Body of pancreas (tissue), 4 donors: ENCODE measurements at regions not wholly inside any gene's neighbourhood (a gene's known extent, or its start where the extent isn't known, plus 50 kb on each side); places are given as distances from the start of the nearest gene placed in this dataset.

Experiments used
- ATAC-seq: fragments of 150-250 bp; one replicate; pipeline ENCODE4 v1.9.1; 2016
- DNase-seq, 4 donors: peaks; one replicate each; pipeline ENCODE4 v3.0.0-alpha.2; 2019
- H3K27ac ChIP-seq, 4 donors: fragments of 200-600 bp; sonication (generic); 1 replicate in 3 of 4; 2 replicates in 1 of 4; pipeline versions ENCODE4 v1.5.1 to v1.6.1; 2016 to 2019; ENCODE audit warnings: mild to moderate bottlenecking in 1 of 4, mixed read lengths in 1 of 4, moderate library complexity in 1 of 4
- H3K27me3 ChIP-seq, 2 donors: fragments of 200-600 bp; sonication (generic); one replicate each; pipeline ENCODE4 v1.6.0; 2016; ENCODE audit warnings: mild to moderate bottlenecking in 1 of 2
- H3K36me3 ChIP-seq, 2 donors: fragments of 200-600 bp; sonication (generic); replicated peaks in 1 of 2; 2 replicates each; pipeline ENCODE4 v1.5.1; 2016; ENCODE audit warnings: low read depth in 2 of 2; ENCODE audit not compliant: insufficient read depth in 1 of 2
- H3K4me1 ChIP-seq: fragments of 200-600 bp; sonication (generic); one replicate; pipeline ENCODE4 v1.6.0; 2016
- H3K4me3 ChIP-seq, 2 donors: fragments of 200-600 bp; sonication (generic); 1 replicate in 1 of 2; 2 replicates in 1 of 2; pipeline ENCODE4 v1.5.1; 2016 to 2019
- H3K9me3 ChIP-seq, 3 donors: fragments of 200-600 bp; sonication (generic); 1 replicate in 2 of 3; 2 replicates in 1 of 3; pipeline ENCODE4 v1.5.1; 2016
- CTCF ChIP-seq, 7 experiments: fragments of 450-650 bp in 4 of 7; fragments of 200-600 bp in 3 of 7; sonication (generic) in 3 of 7; IDR thresholded peaks; one replicate each; pipeline ENCODE4 v1.5.1; 2016 to 2019; ENCODE audit warnings: antibody characterized with exemption in 7 of 7
- POLR2A ChIP-seq, 3 donors: fragments of 450-650 bp; IDR thresholded peaks; one replicate each; pipeline ENCODE4 v1.6.1; 2016; ENCODE audit warnings: antibody characterized with exemption in 3 of 3, mild to moderate bottlenecking in 2 of 3
- WGBS, 2 donors: methylation state at CpG; one replicate each; pipeline ENCODE4 v1.1.5; 2017; 5-methylcytosine and 5-hydroxymethylcytosine counted together
- intact Hi-C: fragments of 100-400 bp; cut with DNase I; formaldehyde crosslinking; loops from one replicate; pipeline ENCODE4 v1.15.1; 2023

DNA sequence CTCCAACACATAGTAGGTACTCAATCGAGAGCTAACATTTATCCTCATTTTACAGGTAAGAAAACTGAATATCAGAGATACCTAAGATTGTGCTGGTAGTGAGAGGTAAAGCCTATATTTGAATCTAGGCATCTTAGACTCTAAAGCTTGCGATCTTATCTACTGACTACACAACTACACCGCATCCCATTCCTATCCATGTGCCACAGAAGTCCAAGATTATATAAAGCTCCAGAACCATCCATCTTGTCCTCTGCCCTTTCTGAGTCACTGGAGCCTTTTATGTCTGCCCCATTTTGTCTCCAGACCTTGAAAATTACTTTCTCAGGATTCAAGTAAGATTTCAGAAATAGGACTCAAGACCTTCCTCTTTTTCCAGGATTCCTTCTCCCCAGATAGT, 84.4 kb downstream of the OR5AK2 start:
- 68 to 75% methylated on average over 3 of the region's 3 CpGs for WGBS, 2 donors

DNA sequence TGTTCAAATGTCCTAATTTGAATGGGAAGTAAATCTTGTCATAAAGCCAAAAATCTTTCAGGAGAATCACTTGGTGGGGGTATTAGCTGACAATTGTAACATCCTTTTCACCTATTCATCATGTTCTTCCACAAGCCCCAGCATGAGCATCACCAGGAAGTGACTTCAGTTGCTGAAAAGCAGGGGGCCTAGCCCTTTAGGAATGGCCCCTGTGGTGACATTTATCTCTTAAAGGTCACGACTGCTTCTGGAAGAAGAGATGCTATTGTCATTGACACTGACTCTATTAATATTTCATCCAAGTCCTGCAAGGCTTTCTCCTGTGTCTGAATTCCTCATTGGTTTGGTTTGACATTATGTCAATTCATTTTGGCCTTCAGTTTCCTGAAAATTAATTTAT, 92.6 kb downstream of the OR5AK2 start:
- H3K36me3 ChIP-seq: no peaks in the 10 kb centered on the region
- TF ChIP-seq POLR2A (IDR thresholded peaks at IDR 0.05) (no peak), CTCF (IDR thresholded peaks at IDR 0.05) (no peak)
- DNase-seq (no peak), ATAC-seq (no peak)
- no peaks in the 10 kb centered on the region for H3K4me1 ChIP-seq
- H3K4me3 ChIP-seq: no peak overlapping the region
- H3K27me3 ChIP-seq: no peaks in the 10 kb centered on the region
- H3K9me3 ChIP-seq: no peaks in the 10 kb centered on the region
- 54 to 84% methylated on average over 1 of the region's 1 CpG for WGBS, 2 donors
- intact Hi-C loops: no loop called here
- no peak overlapping the region for H3K27ac ChIP-seq

More for the DNA sequence above, 84.4 kb downstream of the OR5AK2 start:
- intact Hi-C loops: no loop called here
- ATAC-seq: no peak
- H3K4me1 ChIP-seq: no peaks in the 10 kb centered on the region
- no peaks in the 10 kb centered on the region for H3K27me3 ChIP-seq
- H3K36me3 ChIP-seq: no peaks in the 10 kb centered on the region
- no peak overlapping the region for H3K27ac ChIP-seq
- DNase-seq: no peak
- TF ChIP-seq POLR2A (IDR thresholded peaks at IDR 0.05) (no peak), CTCF (IDR thresholded peaks at IDR 0.05) (no peak)
- H3K4me3 ChIP-seq: no peak overlapping the region
- H3K9me3 ChIP-seq: no peaks in the 10 kb centered on the region

DNA sequence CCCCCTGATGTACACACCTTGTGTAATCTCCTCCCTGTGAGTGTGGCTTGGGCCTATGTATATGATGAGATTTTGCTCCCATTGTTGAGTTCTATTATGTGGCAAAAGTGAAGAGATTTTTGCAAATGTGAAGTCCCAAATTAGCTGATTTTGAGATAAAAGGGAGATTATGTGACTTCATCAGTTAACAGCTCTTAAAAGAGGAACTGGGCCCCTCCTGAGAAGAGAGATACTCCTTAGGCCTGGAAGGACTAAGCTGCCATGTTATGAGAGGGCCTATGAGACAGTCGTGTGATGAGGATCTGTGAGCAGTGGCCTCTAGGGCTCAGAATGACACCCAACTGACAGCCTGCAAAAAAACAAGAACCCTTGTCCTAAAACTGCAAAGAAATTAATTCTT, 93.4 kb downstream of the OR5AK2 start:
- WGBS, 2 donors: 84 to 88% methylated on average over 1 of the region's 1 CpG
- H3K27ac ChIP-seq: no peak overlapping the region
- H3K27me3 ChIP-seq: no peaks in the 10 kb centered on the region
- H3K4me3 ChIP-seq: no peak overlapping the region
- no peak for TF ChIP-seq CTCF (IDR thresholded peaks at IDR 0.05)
- TF ChIP-seq POLR2A (IDR thresholded peaks at IDR 0.05): no peak
- no peaks in the 10 kb centered on the region for H3K36me3 ChIP-seq
- DNase-seq (no peak), ATAC-seq (no peak)
- intact Hi-C loops: no loop called here
- no peaks in the 10 kb centered on the region for H3K9me3 ChIP-seq
- H3K4me1 ChIP-seq: no peaks in the 10 kb centered on the region

DNA sequence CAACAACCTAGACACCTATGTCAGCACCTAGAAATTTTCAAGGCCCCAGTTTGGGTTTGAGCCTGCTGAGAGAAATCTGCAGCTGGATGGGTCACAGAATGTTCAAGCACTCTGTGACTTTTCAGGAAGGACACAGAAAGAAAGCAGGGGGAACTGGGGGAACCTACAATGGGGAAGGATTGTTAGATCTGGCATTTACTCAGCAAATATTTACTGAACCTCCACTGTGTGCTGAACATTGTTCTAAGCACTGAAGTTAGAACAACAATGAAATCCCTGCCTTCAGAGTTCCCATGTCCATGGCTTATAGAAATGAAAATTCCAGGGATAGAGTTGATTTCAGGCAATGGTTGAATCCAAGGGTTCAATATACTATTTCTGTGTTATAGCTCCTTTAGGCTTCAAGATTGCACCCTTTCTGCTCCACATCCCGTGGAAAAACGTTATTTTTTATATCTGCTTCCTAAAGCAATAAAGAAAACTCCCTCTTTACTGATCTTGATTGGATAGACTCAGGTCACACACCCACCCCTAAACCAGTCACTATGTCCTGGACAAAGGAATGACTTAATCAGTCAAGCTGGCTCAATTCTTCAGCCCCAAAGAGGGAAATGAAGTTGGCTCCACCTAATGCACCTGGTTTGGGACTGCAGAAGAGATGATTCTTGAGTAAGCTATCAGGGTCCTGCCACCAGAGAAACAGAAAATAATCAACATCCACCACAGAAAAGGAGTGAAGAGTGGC, 95.1 kb downstream of the OR5AK2 start:
- DNase-seq: peak in 2 of 4 donors; percentile 4 to 7
- 67% methylated on average over 2 of the region's 2 CpGs for WGBS, 2 donors
- H3K4me1 ChIP-seq: no peaks in the 10 kb centered on the region
- TF ChIP-seq POLR2A (IDR thresholded peaks at IDR 0.05): no peak
- ATAC-seq: no peak
- no peaks in the 10 kb centered on the region for H3K36me3 ChIP-seq
- no peaks in the 10 kb centered on the region for H3K9me3 ChIP-seq
- no peak overlapping the region for H3K27ac ChIP-seq
- H3K27me3 ChIP-seq: no peaks in the 10 kb centered on the region
- H3K4me3 ChIP-seq: no peak overlapping the region
- intact Hi-C loops: no loop called here

- Histone ChIP-seq H3K27me3 (no peaks in the 10 kb centered on the region), H3K9me3 (no peaks in the 10 kb centered on the region), H3K36me3 (no peaks in the 10 kb centered on the region), H3K27ac (no peak overlapping the region), H3K4me1 (no peaks in the 10 kb centered on the region), H3K4me3 (no peak overlapping the region)
- WGBS, 2 donors: 6 to 20% methylated on average over 1 of the region's 1 CpG
- ATAC-seq: no peak
- DNase-seq: no peak
- intact Hi-C loops: no loop called here
- TF ChIP-seq POLR2A (IDR thresholded peaks at IDR 0.05) (no peak), CTCF (IDR thresholded peaks at IDR 0.05) (no peak)
Measured at GRCh38 chr11:57085611-57086010, 96.1 kb upstream of the LRRC55 start.
